Breast epithelium (tissue), 4 donors: ENCODE measurements at regions not wholly inside any gene's neighbourhood (a gene's known extent, or its start where the extent isn't known, plus 50 kb on each side); places are given as distances from the start of the nearest gene placed in this dataset.

Experiments
- DNase-seq, 2 donors: peaks; one replicate each; pipeline ENCODE4 v3.0.0-alpha.2; 2019; ENCODE audit warnings: low spot score in 2 of 2
- H3K27ac ChIP-seq, 2 donors: fragments of 200-600 bp; sonication (generic) in 1 of 2; one replicate each; pipeline ENCODE4 v1.5.1; 2016 to 2019; ENCODE audit warnings: mild to moderate bottlenecking in 1 of 2
- H3K27me3 ChIP-seq, 2 donors: fragments of 200-600 bp; sonication (generic) in 1 of 2; one replicate each; pipeline versions ENCODE4 v1.5.1 to v1.6.0; 2017 to 2019; ENCODE audit warnings: control low read depth in 1 of 2, mild to moderate bottlenecking in 1 of 2
- H3K36me3 ChIP-seq: fragments of 200-600 bp; one replicate; pipeline ENCODE4 v1.5.1; 2019
- H3K4me1 ChIP-seq, 2 donors: fragments of 200-600 bp; sonication (generic); one replicate each; pipeline ENCODE4 v1.5.1; 2016 to 2019; ENCODE audit warnings: control low read depth in 1 of 2
- H3K4me3 ChIP-seq, 3 donors: fragments of 200-600 bp; sonication (generic); 1 replicate in 2 of 3; 2 replicates in 1 of 3; pipeline ENCODE4 v1.5.1; 2016 to 2019; ENCODE audit warnings: mild to moderate bottlenecking in 3 of 3, moderate library complexity in 2 of 3
- H3K9me3 ChIP-seq, 2 donors: fragments of 200-600 bp; sonication (generic) in 1 of 2; one replicate each; pipeline ENCODE4 v1.5.1; 2016 to 2019; ENCODE audit warnings: control low read depth in 1 of 2
- CTCF ChIP-seq, 3 donors: fragments of 450-650 bp; IDR thresholded peaks; one replicate each; pipeline ENCODE4 v1.5.1; 2016 to 2017; ENCODE audit warnings: antibody characterized with exemption in 3 of 3, mild to moderate bottlenecking in 3 of 3, moderate library complexity in 3 of 3
- POLR2A ChIP-seq: fragments of 450-650 bp; IDR thresholded peaks from one replicate; pipeline ENCODE4 v1.6.1; 2016; ENCODE audit warnings: antibody characterized with exemption, mild to moderate bottlenecking, moderate library complexity
- POLR2AphosphoS5 ChIP-seq, 3 donors: sonication (generic); formaldehyde crosslinking; IDR thresholded peaks; one replicate each; pipeline ENCODE4 v1.6.1; 2017; ENCODE audit warnings: antibody characterized with exemption in 3 of 3
- intact Hi-C: fragments of 100-400 bp; cut with DNase I; formaldehyde crosslinking; loops from one replicate; pipeline ENCODE4 v1.15.1; 2023; ENCODE audit warnings: low total_unique reads

DNA sequence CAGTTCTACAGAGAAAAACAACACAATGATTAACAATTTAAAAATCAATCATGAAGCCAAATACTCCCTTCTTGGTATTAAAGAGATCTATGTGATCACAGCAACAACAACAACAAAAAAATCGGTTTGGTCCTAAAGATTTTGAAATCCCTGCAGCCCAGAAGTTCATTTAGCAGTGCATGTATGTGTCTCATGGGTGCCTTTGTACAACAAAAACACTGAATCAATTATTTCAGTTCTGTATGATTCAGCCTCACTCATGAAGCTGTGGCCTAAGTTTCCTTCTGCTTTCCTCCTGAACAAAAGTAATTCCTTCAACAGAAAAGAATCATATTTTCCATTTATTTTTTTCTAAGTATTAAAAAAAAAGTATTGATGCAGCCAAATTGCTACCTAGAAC, 393.4 kb upstream of the NDST3 start:
- no peak for DNase-seq
- Histone ChIP-seq H3K4me1 (no peaks in the 10 kb centered on the region), H3K4me3 (no peak overlapping the region), H3K27ac (no peak overlapping the region), H3K9me3 (no peaks in the 10 kb centered on the region), H3K27me3 (no peaks in the 10 kb centered on the region), H3K36me3 (no peaks in the 10 kb centered on the region)
- TF ChIP-seq POLR2AphosphoS5 (IDR thresholded peaks at IDR 0.05) (no peak), POLR2A (no peak), CTCF (IDR thresholded peaks at IDR 0.05) (no peak)
- intact Hi-C loops, result no loop called here

DNA sequence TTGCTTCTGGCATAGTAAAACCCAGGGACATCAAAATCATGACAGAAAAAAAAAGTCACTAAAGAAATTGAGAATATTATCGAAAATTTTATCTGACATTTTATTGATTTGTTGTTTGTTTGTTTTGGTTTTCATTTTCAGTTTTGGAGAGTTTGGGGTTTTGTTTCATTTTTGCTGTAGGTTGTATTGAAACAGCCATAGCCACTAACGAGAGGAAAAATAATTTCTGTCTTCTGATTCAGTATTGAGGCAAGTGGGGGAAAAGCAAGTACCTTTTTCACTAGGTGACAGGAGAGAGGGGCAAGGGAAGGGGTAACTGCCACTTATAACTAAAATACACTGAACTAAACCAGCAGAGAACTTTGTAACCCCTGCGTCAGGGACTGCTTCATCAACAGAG, 392.8 kb upstream of the NDST3 start:
- DNase-seq, result no peak
- TF ChIP-seq POLR2AphosphoS5 (IDR thresholded peaks at IDR 0.05) (no peak), CTCF (IDR thresholded peaks at IDR 0.05) (no peak), POLR2A (no peak)
- H3K9me3 ChIP-seq, result peaks cover 0 to 7% of the 10 kb centered on the region in 2 donors
- no peak overlapping the region for H3K4me3 ChIP-seq
- intact Hi-C loops, result no loop called here
- no peaks in the 10 kb centered on the region for H3K4me1 ChIP-seq
- no peak overlapping the region for H3K27ac ChIP-seq
- no peaks in the 10 kb centered on the region for H3K36me3 ChIP-seq
- no peaks in the 10 kb centered on the region for H3K27me3 ChIP-seq

- intact Hi-C loops, result no loop called here
- Histone ChIP-seq H3K4me3 (no peak overlapping the region), H3K36me3 (no peaks in the 10 kb centered on the region), H3K27ac (no peak overlapping the region), H3K27me3 (no peaks in the 10 kb centered on the region), H3K4me1 (no peaks in the 10 kb centered on the region), H3K9me3 (no peaks in the 10 kb centered on the region)
- TF ChIP-seq CTCF (IDR thresholded peaks at IDR 0.05) (no peak), POLR2A (no peak), POLR2AphosphoS5 (IDR thresholded peaks at IDR 0.05) (no peak)
- DNase-seq, result no peak
Observed at GRCh38 chr4:117654079-117654478, 380.2 kb upstream of the NDST3 start.

- H3K4me1 ChIP-seq, result no peaks in the 10 kb centered on the region
- H3K4me3 ChIP-seq, result no peak overlapping the region
- intact Hi-C loops, result no loop called here
- no peak overlapping the region for H3K27ac ChIP-seq
- H3K36me3 ChIP-seq, result no peaks in the 10 kb centered on the region
- no peaks in the 10 kb centered on the region for H3K27me3 ChIP-seq
- TF ChIP-seq POLR2AphosphoS5 (IDR thresholded peaks at IDR 0.05) (no peak), CTCF (IDR thresholded peaks at IDR 0.05) (no peak), POLR2A (no peak)
- H3K9me3 ChIP-seq, result no peaks in the 10 kb centered on the region
- no peak for DNase-seq
Observed at GRCh38 chr4:117660668-117661067, 373.6 kb upstream of the NDST3 start.

- Histone ChIP-seq H3K27ac (no peak overlapping the region), H3K27me3 (no peaks in the 10 kb centered on the region), H3K9me3 (no peaks in the 10 kb centered on the region), H3K4me3 (no peak overlapping the region), H3K4me1 (no peaks in the 10 kb centered on the region), H3K36me3 (no peaks in the 10 kb centered on the region)
- no peak for DNase-seq
- TF ChIP-seq CTCF (IDR thresholded peaks at IDR 0.05), result no peak
- intact Hi-C loops, result no loop called here
Observed at GRCh38 chr4:117661091-117662072, 372.9 kb upstream of the NDST3 start.
